Loucy (cell line): ENCODE measurements at regions not wholly inside any gene's neighbourhood (a gene's known extent, or its start where the extent isn't known, plus 50 kb on each side); places are given as distances from the start of the nearest gene placed in this dataset.

ENCODE experiments used
- H2AFZ ChIP-seq: fragments of 200-600 bp; sonication (generic); 2 replicates; pipeline ENCODE4 v1.6.0; 2016; ENCODE audit warnings: antibody characterized with exemption, mild to moderate bottlenecking, low read length, moderate library complexity
- H3F3A ChIP-seq: fragments of 200-600 bp; 2 replicates; pipeline ENCODE4 v1.6.0; 2016; ENCODE audit warnings: antibody characterized with exemption, low read depth, mild to moderate bottlenecking
- H3K27me3 ChIP-seq: fragments of 200-600 bp; sonication (generic); 2 replicates; pipeline ENCODE4 v1.6.1; 2014; ENCODE audit warnings: low read length, mild to moderate bottlenecking; ENCODE audit not compliant: insufficient read depth, poor library complexity, severe bottlenecking
- H3K36me3 ChIP-seq: fragments of 200-600 bp; sonication (generic); 2 replicates; pipeline ENCODE4 v1.6.1; 2016; ENCODE audit warnings: low read length; ENCODE audit not compliant: insufficient read depth
- H3K4me1 ChIP-seq: fragments of 200-600 bp; sonication (generic); 2 replicates; pipeline ENCODE4 v1.5.1; 2014; ENCODE audit warnings: low read length, mild to moderate bottlenecking; ENCODE audit not compliant: insufficient read depth, poor library complexity, severe bottlenecking
- H3K4me2 ChIP-seq: fragments of 200-600 bp; sonication (generic); 2 replicates; pipeline ENCODE4 v1.6.0; 2014; ENCODE audit warnings: antibody characterized with exemption, low read length, low read depth, mild to moderate bottlenecking; ENCODE audit not compliant: poor library complexity, severe bottlenecking
- H3K4me3 ChIP-seq: fragments of 200-600 bp; sonication (generic); 2 replicates; pipeline ENCODE4 v1.5.1; 2014; ENCODE audit warnings: low read length, mild to moderate bottlenecking, mixed read lengths; ENCODE audit not compliant: poor library complexity, severe bottlenecking
- H3K79me2 ChIP-seq: fragments of 200-600 bp; sonication (generic); 2 replicates; pipeline ENCODE4 v1.6.1; 2014; ENCODE audit warnings: low read length; ENCODE audit not compliant: insufficient read depth
- H3K9ac ChIP-seq: fragments of 200-600 bp; sonication (generic); 2 replicates; pipeline ENCODE4 v1.6.0; 2014; ENCODE audit warnings: mild to moderate bottlenecking, low read depth, low read length, moderate library complexity; ENCODE audit not compliant: poor library complexity, severe bottlenecking
- H3K9me2 ChIP-seq: fragments of 200-600 bp; sonication (generic); replicated peaks from 2 replicates; pipeline ENCODE4 v1.6.1; 2016; ENCODE audit warnings: low read depth, low read length, mixed read lengths
- H3K9me3 ChIP-seq: fragments of 200-600 bp; sonication (generic); 2 replicates; pipeline ENCODE4 v1.6.1; 2014; ENCODE audit warnings: mild to moderate bottlenecking, antibody characterized with exemption, low read length, low read depth; ENCODE audit not compliant: insufficient read depth
- H4K20me1 ChIP-seq: fragments of 200-600 bp; sonication (generic); 2 replicates; pipeline ENCODE4 v1.6.0; 2014; ENCODE audit warnings: antibody characterized with exemption, low read length, mild to moderate bottlenecking; ENCODE audit not compliant: insufficient read depth, poor library complexity, severe bottlenecking
- CTCF ChIP-seq: fragments of 200-600 bp; sonication (generic); conservative IDR thresholded peaks from 2 replicates; pipeline ENCODE4 v1.5.1; 2014; ENCODE audit warnings: mild to moderate bottlenecking, antibody characterized with exemption, low read length
- EZH2phosphoT487 ChIP-seq: fragments of 200-600 bp; IDR thresholded peaks from 2 replicates; pipeline ENCODE4 v1.6.1; 2018; ENCODE audit warnings: antibody characterized with exemption, mild to moderate bottlenecking, moderate library complexity, borderline replicate concordance

GRCh38 chr14:26389646-26390508 is 208.0 kb downstream of the NOVA1 start:
- Histone ChIP-seq H3K27me3 (no peaks in the 10 kb centered on the region), H2AFZ (no peak overlapping the region), H3F3A (no peaks in the 10 kb centered on the region), H4K20me1 (no peaks in the 10 kb centered on the region), H3K4me2 (no peak overlapping the region), H3K9ac (no peak overlapping the region), H3K79me2 (no peaks in the 10 kb centered on the region), H3K36me3 (no peaks in the 10 kb centered on the region), H3K9me2 (no peaks in the 10 kb centered on the region), H3K4me3 (no peak overlapping the region), H3K4me1 (no peaks in the 10 kb centered on the region), H3K9me3 (no peaks in the 10 kb centered on the region)
- TF ChIP-seq CTCF (no peak), EZH2phosphoT487 (no peak)

- H3K79me2 ChIP-seq: no peaks in the 10 kb centered on the region
- H3K27me3 ChIP-seq: no peaks in the 10 kb centered on the region
- no peaks in the 10 kb centered on the region for H3K36me3 ChIP-seq
- H3K4me2 ChIP-seq: no peak overlapping the region
- H3F3A ChIP-seq: no peaks in the 10 kb centered on the region
- no peak overlapping the region for H2AFZ ChIP-seq
- no peaks in the 10 kb centered on the region for H4K20me1 ChIP-seq
- H3K4me1 ChIP-seq: no peaks in the 10 kb centered on the region
- H3K9ac ChIP-seq: no peak overlapping the region
- H3K4me3 ChIP-seq: no peak overlapping the region
- TF ChIP-seq CTCF: no peak
- TF ChIP-seq EZH2phosphoT487: no peak
- H3K9me3 ChIP-seq: no peaks in the 10 kb centered on the region
- H3K9me2 ChIP-seq: no peaks in the 10 kb centered on the region
Observed at GRCh38 chr14:26385310-26385709, 212.5 kb downstream of the NOVA1 start.

- Histone ChIP-seq H3K4me2 (no peak overlapping the region), H3K79me2 (no peaks in the 10 kb centered on the region), H4K20me1 (no peaks in the 10 kb centered on the region), H2AFZ (no peak overlapping the region), H3F3A (no peaks in the 10 kb centered on the region), H3K27me3 (no peaks in the 10 kb centered on the region), H3K4me1 (no peaks in the 10 kb centered on the region), H3K36me3 (no peaks in the 10 kb centered on the region), H3K9me2 (no peaks in the 10 kb centered on the region), H3K4me3 (no peak overlapping the region), H3K9ac (no peak overlapping the region), H3K9me3 (no peaks in the 10 kb centered on the region)
- TF ChIP-seq EZH2phosphoT487 (no peak), CTCF (no peak)
Observed at GRCh38 chr14:26382901-26383685, 214.7 kb downstream of the NOVA1 start.
